CD4-positive, alpha-beta T cell treated with Interleukin-12 subunit alpha and Interleukin-12 subunit beta, for 1 hour (primary cell): ENCODE measurements at regions not wholly inside any gene's neighbourhood (a gene's known extent, or its start where the extent isn't known, plus 50 kb on each side); places are given as distances from the start of the nearest gene placed in this dataset.
A peak's percentile ranks its signal among the peaks of the same experiment; 100 is the strongest.
"Not testable (repeated sequence)": the region's sequence is repeated elsewhere in the genome, so short reads cannot be mapped to it uniquely, and the experiment has no call there.

Source experiments
- DNase-seq: peaks from one replicate; pipeline ENCODE4 v3.0.0-alpha.2; 2020

- no peak for DNase-seq
Observed at GRCh38 chr11:42337786-42338455, 878.5 kb upstream of the LRRC4C start.

- no peak for DNase-seq
Observed at GRCh38 chr11:42344204-42344792, 884.8 kb upstream of the LRRC4C start.

GRCh38 chr11:42345933-42346332 is 886.5 kb upstream of the LRRC4C start:
- DNase-seq = no peak

DNA sequence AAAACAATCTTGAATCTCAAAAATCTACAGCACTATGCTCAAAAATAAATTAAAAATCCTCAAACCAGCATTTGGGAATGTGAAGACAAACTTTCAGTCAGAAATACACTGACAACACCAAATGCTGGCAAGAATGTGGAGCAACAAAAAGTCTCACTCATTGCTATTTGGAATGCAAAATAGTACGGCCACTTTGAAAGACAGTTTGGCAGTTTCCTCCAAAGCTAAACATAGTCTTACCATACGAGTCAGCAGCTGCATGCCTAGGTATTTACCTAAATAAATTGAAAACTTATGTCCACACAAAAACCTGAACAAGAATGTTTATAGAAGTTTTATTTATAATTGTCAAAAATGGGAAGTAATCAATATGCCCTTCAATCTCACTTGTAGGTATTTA is 904.2 kb upstream of the LRRC4C start:
- no peak for DNase-seq

DNA sequence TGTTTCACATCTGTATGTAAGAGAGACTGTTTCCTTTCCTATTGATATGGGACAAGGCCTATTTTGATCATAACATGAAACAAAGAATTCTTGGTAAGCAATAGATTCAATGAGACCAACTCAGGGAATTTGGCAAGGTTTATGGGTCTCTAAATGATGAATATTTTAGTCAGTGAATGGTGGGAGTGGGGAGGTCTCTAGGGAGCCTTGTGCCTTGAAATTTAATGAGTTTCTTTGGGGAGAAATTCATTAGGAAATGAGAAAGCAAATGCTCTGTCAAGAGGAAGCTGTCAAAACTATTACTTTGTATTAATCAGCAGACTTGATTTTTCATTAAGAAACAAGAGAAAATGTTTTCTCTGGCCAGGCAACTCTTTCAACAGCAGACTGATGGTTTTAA is 921.7 kb upstream of the API5 start:
- DNase-seq = no peak

- DNase-seq = no peak
Observed at GRCh38 chr11:42397483-42397882, 914.3 kb upstream of the API5 start.

- no peak for DNase-seq
Observed at GRCh38 chr11:42407341-42407740, 904.5 kb upstream of the API5 start.

- DNase-seq = no peak
Observed at GRCh38 chr11:42410251-42410955, 901.4 kb upstream of the API5 start.

GRCh38 chr11:42412590-42412989 is 899.2 kb upstream of the API5 start:
- no peak for DNase-seq

DNA sequence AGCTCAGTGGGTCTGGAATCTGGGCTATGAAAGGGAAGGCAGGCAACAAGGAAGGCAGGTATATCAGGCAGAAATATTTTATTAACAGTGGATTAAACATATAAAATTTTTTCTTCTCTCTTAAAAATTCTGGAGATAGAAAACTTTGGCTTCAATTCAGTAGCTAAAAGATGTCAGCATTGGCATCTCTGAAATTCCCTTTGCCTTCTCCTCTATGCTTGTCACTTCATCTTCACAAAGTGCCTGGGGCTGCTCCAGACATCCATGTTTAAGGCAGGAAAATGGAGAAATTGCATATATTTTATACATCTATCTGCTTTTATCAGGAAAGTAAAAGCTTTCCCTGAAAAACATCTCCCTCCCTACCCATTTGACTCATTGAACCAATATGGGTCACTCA is 894.1 kb upstream of the API5 start:
- no peak for DNase-seq

DNA sequence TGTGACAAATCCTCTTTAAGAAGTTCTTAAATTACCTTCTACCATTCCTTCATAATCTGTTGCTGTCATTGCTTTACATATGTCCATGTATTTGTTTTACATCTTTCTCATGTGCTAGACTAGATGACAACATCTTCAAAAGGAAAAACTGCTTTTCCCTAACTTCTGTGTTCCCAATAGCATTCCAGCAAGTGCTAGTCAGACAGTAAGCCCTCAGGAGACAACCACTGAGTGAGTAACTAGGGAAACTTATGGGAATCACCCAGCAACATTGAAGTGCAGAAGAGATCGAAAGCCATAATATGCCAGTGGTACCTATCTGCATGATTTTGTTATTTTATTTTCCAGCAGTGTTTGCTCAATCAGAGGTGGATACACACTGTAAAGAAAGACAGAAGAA is 889.7 kb upstream of the API5 start:
- no peak for DNase-seq

DNA sequence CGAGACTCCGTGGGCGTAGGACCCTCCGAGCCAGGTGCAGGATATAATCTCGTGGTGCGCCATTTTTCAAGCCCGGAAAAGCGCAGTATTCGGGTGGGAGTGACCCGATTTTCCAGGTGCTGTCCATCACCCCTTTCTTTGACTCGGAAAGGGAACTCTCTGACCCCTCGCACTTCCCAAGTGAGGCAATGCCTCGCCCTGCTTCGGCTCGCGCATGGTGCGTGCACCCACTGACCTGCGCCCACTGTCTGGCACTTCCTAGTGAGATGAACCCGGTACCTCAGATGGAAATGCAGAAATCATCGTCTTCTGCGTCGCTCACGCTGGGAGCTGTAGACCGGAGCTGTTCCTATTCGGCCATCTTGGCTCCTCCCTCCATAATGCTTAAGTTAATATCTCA is 876.9 kb upstream of the API5 start:
- DNase-seq = not testable (repeated sequence)

- no peak for DNase-seq
Observed at GRCh38 chr11:42444406-42444805, 867.4 kb upstream of the API5 start.

GRCh38 chr11:42462558-42463310 is 849.1 kb upstream of the API5 start:
- no peak for DNase-seq

- no peak for DNase-seq
Observed at GRCh38 chr11:42465623-42466022, 846.2 kb upstream of the API5 start.

- DNase-seq = no peak
Observed at GRCh38 chr11:42473106-42473505, 838.7 kb upstream of the API5 start.

DNA sequence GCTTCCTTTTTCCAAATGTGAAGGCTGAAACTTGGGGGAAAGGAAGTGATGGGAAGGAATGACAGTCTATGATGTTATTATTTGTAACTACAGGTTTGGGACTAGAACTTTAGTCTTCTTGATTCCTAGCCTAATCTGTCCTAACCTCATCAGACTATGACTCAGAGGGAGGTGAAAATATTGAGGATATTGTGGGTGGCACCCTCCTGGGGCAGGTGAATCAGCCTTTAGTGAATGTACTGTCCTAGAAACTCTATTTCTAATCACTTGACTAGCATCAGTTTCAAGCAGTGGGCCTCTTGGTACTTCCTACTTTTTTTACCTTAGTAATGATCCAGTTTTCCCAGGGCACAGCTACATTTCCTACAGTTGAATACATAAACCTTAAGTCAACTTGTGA is 829.0 kb upstream of the API5 start:
- no peak for DNase-seq

DNA sequence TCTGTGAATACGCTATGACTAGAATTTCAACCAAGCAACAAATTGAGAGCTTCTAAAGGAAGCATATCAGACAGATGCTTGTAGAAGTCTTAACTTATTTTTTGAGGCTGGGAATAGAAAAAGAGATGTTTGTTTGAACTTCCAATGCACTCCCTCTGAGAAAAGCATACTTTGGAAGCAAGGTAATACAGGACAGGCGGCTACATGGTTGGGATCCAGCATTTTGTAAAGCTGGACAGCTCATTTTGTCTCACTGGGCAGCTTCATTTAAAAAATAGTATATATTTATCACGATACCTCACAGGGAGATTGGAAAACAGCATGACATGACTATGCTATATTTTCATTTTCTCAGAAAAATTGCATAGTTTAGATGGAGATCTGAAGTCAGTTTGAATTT is 821.3 kb upstream of the API5 start:
- no peak for DNase-seq

DNA sequence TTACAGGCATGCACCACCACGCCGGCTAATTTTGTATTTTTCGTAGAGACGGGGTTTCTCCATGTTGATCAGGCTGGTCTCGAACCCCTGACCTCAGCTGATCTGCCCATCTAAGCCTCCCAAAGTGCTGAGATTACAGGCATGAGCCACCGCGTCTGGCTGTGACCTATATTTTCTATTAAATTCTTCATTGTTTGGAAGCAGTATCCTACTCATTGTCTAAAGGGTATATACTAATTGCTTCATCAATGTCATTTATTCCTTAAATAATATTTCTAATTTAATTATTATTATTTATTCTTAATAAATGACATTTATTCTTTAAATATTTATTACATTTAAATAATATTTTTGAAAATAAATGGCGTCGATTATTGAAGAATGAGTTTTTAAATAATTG is 817.3 kb upstream of the API5 start:
- no peak for DNase-seq

- no peak for DNase-seq
Observed at GRCh38 chr11:42498971-42499370, 812.8 kb upstream of the API5 start.

GRCh38 chr11:42502151-42502550 is 809.6 kb upstream of the API5 start:
- DNase-seq = no peak

GRCh38 chr11:42521994-42522393 is 789.8 kb upstream of the API5 start:
- DNase-seq = no peak

DNA sequence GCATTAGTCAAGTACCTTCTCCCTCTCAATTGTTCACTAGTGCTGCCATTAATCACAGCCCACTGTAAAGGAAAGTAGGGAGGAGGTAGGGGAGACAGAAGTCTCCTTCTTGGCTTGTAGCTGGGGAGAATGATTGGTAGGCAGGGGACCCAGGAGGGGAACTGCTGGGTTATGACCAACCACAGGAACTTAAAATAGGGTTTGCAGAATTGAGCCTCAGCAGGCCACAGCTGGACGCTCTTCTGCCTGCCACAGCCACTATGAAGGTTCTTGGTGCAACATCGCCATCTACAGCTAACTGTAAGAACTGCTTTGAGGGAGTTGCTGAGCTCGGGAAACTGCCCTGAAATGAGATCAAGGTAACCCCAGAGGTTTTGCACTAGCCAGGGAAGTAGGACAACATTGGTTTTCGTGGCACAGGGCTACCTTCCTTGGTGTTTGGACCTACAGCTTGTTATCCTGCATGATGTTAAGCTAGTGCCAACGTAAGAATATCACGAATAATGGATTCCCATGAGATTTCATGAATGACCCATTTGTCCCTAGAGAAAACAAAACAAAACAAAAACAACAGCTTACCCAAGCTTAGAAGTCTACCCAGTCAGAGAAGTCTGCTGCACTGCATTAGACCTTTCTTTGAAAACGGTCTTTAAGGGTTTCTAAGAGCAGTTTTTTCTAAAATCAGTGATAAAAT is 787.1 kb upstream of the API5 start:
- peak; percentile 5 for DNase-seq
